ENCODE measurements at regions not wholly inside any gene's neighbourhood (a gene's known extent, or its start where the extent isn't known, plus 50 kb on each side); places are given as distances from the start of the nearest gene placed in this dataset.

- TF ChIP-seq CTCF (IDR thresholded peaks at IDR 0.05; ENCODE audit: insufficient read depth, low read length, poor library complexity, severe bottlenecking) (no peak), EZH2phosphoT487 (conservative IDR thresholded peaks at IDR 0.05; ENCODE audit: low read length) (no peak)
These were observed 77.0 kb upstream of the SIAH1 start for GRCh38 chr16:48462106-48462740.
